ENCODE measurements at regions not wholly inside any gene's neighbourhood (a gene's known extent, or its start where the extent isn't known, plus 50 kb on each side); places are given as distances from the start of the nearest gene placed in this dataset.

GRCh38 chr12:112734859-112735695 is 56.5 kb upstream of the RPH3A start:
- TF ChIP-seq CTCF (IDR thresholded peaks at IDR 0.05; ENCODE audit: borderline replicate concordance, extremely low read depth, insufficient read depth), result no peak
- H3K27me3 ChIP-seq (ENCODE audit: control insufficient read depth, insufficient read depth, low read length), result peaks cover 2% of the 10 kb centered on the region
- H3K4me3 ChIP-seq (ENCODE audit: low read length in 3 of 3), result no peak overlapping the region
- no peak overlapping the region for H3K27ac ChIP-seq (ENCODE audit: low read depth in 2 of 2, low read length in 2 of 2)
- DNase-seq, result no peak
- intact Hi-C loops (cut with DNase I), result no loop called here
- no peak for FAIRE-seq
- H3K9me3 ChIP-seq (ENCODE audit: control insufficient read depth in 2 of 3, insufficient read depth in 1 of 3, low read length in 3 of 3), result no peaks in the 10 kb centered on the region
- no peaks in the 10 kb centered on the region for H3K4me1 ChIP-seq (ENCODE audit: control insufficient read depth in 2 of 3, insufficient read depth in 2 of 3, low read depth in 1 of 3, low read length in 3 of 3)
- no peak overlapping the region for H3K9ac ChIP-seq (ENCODE audit: low read length in 3 of 3)
- no peaks in the 10 kb centered on the region for H3K36me3 ChIP-seq (ENCODE audit: control insufficient read depth in 2 of 3, insufficient read depth in 3 of 3, low read length in 3 of 3)

- no peak for FAIRE-seq
- Histone ChIP-seq H3K27ac (ENCODE audit: low read depth in 2 of 2, low read length in 2 of 2) (no peak overlapping the region), H3K9me3 (ENCODE audit: control insufficient read depth in 2 of 3, insufficient read depth in 1 of 3, low read length in 3 of 3) (no peaks in the 10 kb centered on the region), H3K4me3 (ENCODE audit: low read length in 3 of 3) (no peak overlapping the region), H3K9ac (ENCODE audit: low read length in 3 of 3) (no peak overlapping the region), H3K27me3 (ENCODE audit: control insufficient read depth, insufficient read depth, low read length) (peaks cover 2% of the 10 kb centered on the region), H3K36me3 (ENCODE audit: control insufficient read depth in 2 of 3, insufficient read depth in 3 of 3, low read length in 3 of 3) (no peaks in the 10 kb centered on the region), H3K4me1 (ENCODE audit: control insufficient read depth in 2 of 3, insufficient read depth in 2 of 3, low read depth in 1 of 3, low read length in 3 of 3) (no peaks in the 10 kb centered on the region)
- intact Hi-C loops (cut with DNase I), result no loop called here
- no peak for TF ChIP-seq CTCF (IDR thresholded peaks at IDR 0.05; ENCODE audit: borderline replicate concordance, extremely low read depth, insufficient read depth)
- DNase-seq, result no peak
Observed at GRCh38 chr12:112738531-112738930, 53.0 kb upstream of the RPH3A start.

DNA sequence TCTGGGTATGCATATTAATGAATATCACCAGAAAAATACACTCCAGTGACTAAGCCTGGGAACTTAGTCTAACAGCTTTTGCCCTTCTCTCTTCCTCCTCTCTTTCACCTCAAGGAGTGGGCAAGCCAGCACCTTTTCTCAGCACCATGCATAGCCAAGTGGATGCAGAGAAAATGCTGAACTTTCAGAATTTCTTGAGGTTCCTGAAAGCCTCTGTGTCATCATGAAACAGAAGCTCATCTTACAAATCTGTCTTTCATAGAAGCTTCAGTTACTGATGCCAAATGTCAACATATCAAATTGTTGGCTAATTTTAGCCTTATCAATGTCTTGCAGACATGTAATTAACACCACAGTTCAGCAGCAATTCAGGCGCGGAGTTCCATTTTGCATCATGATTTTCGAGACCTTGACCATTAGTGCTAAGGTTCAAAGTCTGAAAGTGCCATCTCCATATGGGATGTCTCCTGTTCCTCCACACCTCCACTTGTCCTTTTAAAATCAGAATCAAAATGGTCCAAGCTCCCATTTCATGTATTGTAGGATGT is 51.1 kb upstream of the RPH3A start:
- intact Hi-C loops (cut with DNase I), result no loop called here
- DNase-seq, result no peak
- no peak for FAIRE-seq
- H3K9ac ChIP-seq (ENCODE audit: low read length in 3 of 3), result no peak overlapping the region
- H3K36me3 ChIP-seq (ENCODE audit: control insufficient read depth in 2 of 3, insufficient read depth in 3 of 3, low read length in 3 of 3), result no peaks in the 10 kb centered on the region
- H3K4me3 ChIP-seq (ENCODE audit: low read length in 3 of 3), result no peak overlapping the region
- no peaks in the 10 kb centered on the region for H3K9me3 ChIP-seq (ENCODE audit: control insufficient read depth in 2 of 3, insufficient read depth in 1 of 3, low read length in 3 of 3)
- no peaks in the 10 kb centered on the region for H3K4me1 ChIP-seq (ENCODE audit: control insufficient read depth in 2 of 3, insufficient read depth in 2 of 3, low read depth in 1 of 3, low read length in 3 of 3)
- H3K27me3 ChIP-seq (ENCODE audit: control insufficient read depth, insufficient read depth, low read length), result peaks cover 2% of the 10 kb centered on the region
- no peak for TF ChIP-seq CTCF (IDR thresholded peaks at IDR 0.05; ENCODE audit: borderline replicate concordance, extremely low read depth, insufficient read depth)
- H3K27ac ChIP-seq (ENCODE audit: low read depth in 2 of 2, low read length in 2 of 2), result no peak overlapping the region
